NB4 (cell line): ENCODE measurements at regions not wholly inside any gene's neighbourhood (a gene's known extent, or its start where the extent isn't known, plus 50 kb on each side); places are given as distances from the start of the nearest gene placed in this dataset.

Source experiments
- MAX ChIP-seq: IDR thresholded peaks from 2 replicates; pipeline ENCODE4 v1.6.1; 2011; ENCODE audit warnings: low read depth, low read length
- POLR2A ChIP-seq: IDR thresholded peaks from 2 replicates; pipeline ENCODE4 v1.6.1; 2011; ENCODE audit warnings: mild to moderate bottlenecking; ENCODE audit not compliant: insufficient read length; ENCODE audit errors: extremely low read depth

GRCh38 chrX:128335671-128336070 lies 283.5 kb upstream of the ACTRT1 start:
- TF ChIP-seq MAX (no peak), POLR2A (no peak)
